ENCODE measurements at regions not wholly inside any gene's neighbourhood (a gene's known extent, or its start where the extent isn't known, plus 50 kb on each side); places are given as distances from the start of the nearest gene placed in this dataset.

- intact Hi-C loops (cut with DNase I) = no loop called here
- DNase-seq = no peak
Measured at GRCh38 chr15:25515633-25516032, 76.8 kb upstream of the UBE3A start.

- intact Hi-C loops (cut with DNase I) = no loop called here
- no peak for DNase-seq
Measured at GRCh38 chr15:25514522-25514921, 75.7 kb upstream of the UBE3A start.

- intact Hi-C loops (cut with DNase I) = no loop called here
- DNase-seq = no peak
Measured at GRCh38 chr15:25512957-25513356, 74.1 kb upstream of the UBE3A start.

GRCh38 chr15:25510146-25510545 lies 71.3 kb upstream of the UBE3A start:
- intact Hi-C loops (cut with DNase I) = no loop called here
- no peak for DNase-seq

GRCh38 chr15:25509703-25510102 lies 70.9 kb upstream of the UBE3A start:
- DNase-seq = no peak
- intact Hi-C loops (cut with DNase I) = loop anchor here (10.0 kb wide), 1 partner anchor 185 kb away; no protein-coding TSS in a partner anchor

- intact Hi-C loops (cut with DNase I) = loop anchor here (10.0 kb wide), 1 partner anchor 186 kb away; no protein-coding TSS in a partner anchor
- DNase-seq = peak in 14 of 42 donors; percentile 20 to 71 (median 33)
Measured at GRCh38 chr15:25508369-25509002, 69.7 kb upstream of the UBE3A start.

- intact Hi-C loops (cut with DNase I) = loop anchor here (10.0 kb wide), 1 partner anchor 190 kb away; no protein-coding TSS in a partner anchor
Measured at GRCh38 chr15:25504307-25504706, 65.5 kb upstream of the UBE3A start.

GRCh38 chr15:25501828-25502446 lies 63.1 kb upstream of the UBE3A start:
- DNase-seq = peak in 2 of 42 donors; percentile 21 to 43

More at GRCh38 chr15:25504307-25504706, 65.5 kb upstream of the UBE3A start:
- DNase-seq = peak in 3 of 42 donors; percentile 29 to 37 (median 33)

GRCh38 chr15:25498835-25499234 lies 60.0 kb upstream of the UBE3A start:
- intact Hi-C loops (cut with DNase I) = no loop called here
- DNase-seq = no peak

More at GRCh38 chr15:25501828-25502446, 63.1 kb upstream of the UBE3A start:
- intact Hi-C loops (cut with DNase I) = loop anchor here (10.0 kb wide), 1 partner anchor 193 kb away; no protein-coding TSS in a partner anchor

- intact Hi-C loops (cut with DNase I) = no loop called here
- DNase-seq = no peak
Measured at GRCh38 chr15:25497934-25498333, 59.1 kb upstream of the UBE3A start.

- no peak for DNase-seq
- intact Hi-C loops (cut with DNase I) = no loop called here
Measured at GRCh38 chr15:25493823-25494526, 55.2 kb upstream of the UBE3A start.

- no peak for DNase-seq
- intact Hi-C loops (cut with DNase I) = no loop called here
Measured at GRCh38 chr15:25492315-25492714, 53.5 kb upstream of the UBE3A start.
